Heart left ventricle (tissue), 16 donors: ENCODE measurements at regions not wholly inside any gene's neighbourhood (a gene's known extent, or its start where the extent isn't known, plus 50 kb on each side); places are given as distances from the start of the nearest gene placed in this dataset.

ENCODE experiments used
- ATAC-seq, 4 donors: fragments of 200-7000 bp; cut with Tn5 transposase; one replicate each; pipeline ENCODE4 v1.9.1; 2020 to 2022; ENCODE audit warnings: moderate library complexity in 4 of 4, mild to moderate bottlenecking in 3 of 4, moderate number of reproducible peaks in 1 of 4
- DNase-seq, 5 donors: peaks; one replicate each; pipeline ENCODE4 v3.0.0-alpha.2; 2020
- H3K27ac ChIP-seq, 12 donors: fragments of 200-600 bp; sonication (generic) in 4 of 12; one replicate each; pipeline versions ENCODE4 v1.5.0 to v1.8.0; 2016 to 2022; ENCODE audit warnings: mild to moderate bottlenecking in 2 of 12
- H3K27me3 ChIP-seq, 9 donors: fragments of 200-600 bp; sonication (generic) in 2 of 9; one replicate each; pipeline versions ENCODE4 v1.5.1 to v1.8.0; 2016 to 2022; ENCODE audit warnings: mild to moderate bottlenecking in 3 of 9
- H3K36me3 ChIP-seq, 9 donors: fragments of 200-600 bp; sonication (generic) in 2 of 9; one replicate each; pipeline versions ENCODE4 v1.5.0 to v1.8.0; 2018 to 2022; ENCODE audit warnings: mild to moderate bottlenecking in 2 of 9
- H3K4me1 ChIP-seq, 12 donors: fragments of 200-600 bp; sonication (generic) in 4 of 12; one replicate each; pipeline versions ENCODE4 v1.5.0 to v1.8.0; 2016 to 2022; ENCODE audit warnings: mild to moderate bottlenecking in 3 of 12
- H3K4me3 ChIP-seq, 12 donors: fragments of 200-600 bp; sonication (generic) in 4 of 12; one replicate each; pipeline versions ENCODE4 v1.5.0 to v1.8.0; 2017 to 2022; ENCODE audit warnings: mild to moderate bottlenecking in 9 of 12, moderate library complexity in 4 of 12
- H3K9me3 ChIP-seq, 12 donors: fragments of 200-600 bp; sonication (generic) in 4 of 12; one replicate each; pipeline versions ENCODE4 v1.5.0 to v1.8.0; 2016 to 2022; ENCODE audit warnings: mild to moderate bottlenecking in 1 of 12
- POLR2A ChIP-seq, 2 donors: fragments of 450-650 bp; IDR thresholded peaks; one replicate each; pipeline ENCODE4 v1.6.1; 2017; ENCODE audit warnings: antibody characterized with exemption in 2 of 2, mild to moderate bottlenecking in 2 of 2, moderate library complexity in 2 of 2
- WGBS, 4 donors: extraction: QIAGEN DNeasy Blood & Tissue Kit in 2 of 4; methylation state at CpG; one replicate each; pipeline versions ENCODE4 v1.1.5 to v1.1.7; 2013 to 2018; 5-methylcytosine and 5-hydroxymethylcytosine counted together
- intact Hi-C, 10 donors: fragments of 100-400 bp; cut with DNase I; formaldehyde crosslinking; loops; one replicate each; pipeline versions ENCODE4 v1.11.1 to v1.14.2; 2022
- TF ChIP-seq, protein P1 (sequence below), 12 donors: fragments of 200-600 bp; sonication (generic) in 4 of 12; IDR thresholded peaks; one replicate each; pipeline versions ENCODE4 v1.5.0 to v1.8.0; 2018 to 2022; ENCODE audit warnings: antibody characterized with exemption in 12 of 12, mild to moderate bottlenecking in 5 of 12
- donor health status: ischemic (EF 13 %, LVEDD 7.1; RV severe dilation, severe dysfunction).
- donor health status: healthy with polysubstance abuse.
- donor health status: DM: no; HTN: yes; CAD: no.
- donor health status: DM: no; HTN: no; CAD: no.
- donor health status: ischemic (EF 25% LVEDD 6.9; RV normal size, moderate dysfunction).
- donor health status: ischemic (EF 25% LVEDD 5.7; RV mildly dilated, moderate dysfunction).
- donor health status: healthy.
- donor health status: DM: yes; HTN: yes; CAD: no.
- donor health status: ischemic (EF 35%, LVEDD 5.7; RV mildly dilated, moderate dysfunction).
- donor health status: nonischemic (EF 11% LVEDD 7.7; RV severe dilation, severe dysfunction).
- donor health status: DM: yes; HTN: yes; CAD: no.
- donor health status: PGD.
- donor health status: ischemic (EF 29% LVEDD 5.4; RV normal size, mild dysfunction).
- donor health status: nonischemic (EF 23%, LVEDD 6.1; RV moderate dilation, normal function).

DNA sequence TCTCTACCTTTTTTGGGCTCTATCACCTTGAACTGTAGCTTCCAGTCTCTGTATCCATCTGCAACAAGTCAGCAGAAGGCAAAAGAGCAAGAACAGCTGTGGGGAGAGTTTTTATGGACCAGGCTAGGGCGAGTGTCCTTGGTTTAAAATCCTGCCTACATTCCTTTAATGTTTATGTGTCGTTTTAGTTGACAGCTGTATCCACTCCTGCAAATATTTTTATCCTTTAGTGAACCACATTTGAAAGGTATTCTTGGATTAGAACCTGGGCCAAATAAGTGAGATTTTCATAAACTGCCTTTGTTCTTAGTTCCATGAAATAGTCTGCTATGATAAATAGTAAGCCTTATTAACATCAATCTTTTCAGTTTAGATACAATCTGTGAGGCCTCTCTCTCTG is 712.2 kb downstream of the ETS1 start:
- Histone ChIP-seq H3K4me1 (no peaks in the 10 kb centered on the region), H3K27ac (no peak overlapping the region), H3K9me3 (no peaks in the 10 kb centered on the region), H3K27me3 (no peaks in the 10 kb centered on the region), H3K4me3 (no peak overlapping the region), H3K36me3 (no peaks in the 10 kb centered on the region)
- 29 to 45% (median 40%) methylated on average over 2 of the region's 2 CpGs for WGBS, 4 donors
- TF ChIP-seq POLR2A (IDR thresholded peaks at IDR 0.05): no peak
- TF ChIP-seq, protein P1, sequence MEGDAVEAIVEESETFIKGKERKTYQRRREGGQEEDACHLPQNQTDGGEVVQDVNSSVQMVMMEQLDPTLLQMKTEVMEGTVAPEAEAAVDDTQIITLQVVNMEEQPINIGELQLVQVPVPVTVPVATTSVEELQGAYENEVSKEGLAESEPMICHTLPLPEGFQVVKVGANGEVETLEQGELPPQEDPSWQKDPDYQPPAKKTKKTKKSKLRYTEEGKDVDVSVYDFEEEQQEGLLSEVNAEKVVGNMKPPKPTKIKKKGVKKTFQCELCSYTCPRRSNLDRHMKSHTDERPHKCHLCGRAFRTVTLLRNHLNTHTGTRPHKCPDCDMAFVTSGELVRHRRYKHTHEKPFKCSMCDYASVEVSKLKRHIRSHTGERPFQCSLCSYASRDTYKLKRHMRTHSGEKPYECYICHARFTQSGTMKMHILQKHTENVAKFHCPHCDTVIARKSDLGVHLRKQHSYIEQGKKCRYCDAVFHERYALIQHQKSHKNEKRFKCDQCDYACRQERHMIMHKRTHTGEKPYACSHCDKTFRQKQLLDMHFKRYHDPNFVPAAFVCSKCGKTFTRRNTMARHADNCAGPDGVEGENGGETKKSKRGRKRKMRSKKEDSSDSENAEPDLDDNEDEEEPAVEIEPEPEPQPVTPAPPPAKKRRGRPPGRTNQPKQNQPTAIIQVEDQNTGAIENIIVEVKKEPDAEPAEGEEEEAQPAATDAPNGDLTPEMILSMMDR (IDR thresholded peaks at IDR 0.05): no peak
- intact Hi-C loops: no loop called here
- DNase-seq (no peak), ATAC-seq (no peak)

DNA sequence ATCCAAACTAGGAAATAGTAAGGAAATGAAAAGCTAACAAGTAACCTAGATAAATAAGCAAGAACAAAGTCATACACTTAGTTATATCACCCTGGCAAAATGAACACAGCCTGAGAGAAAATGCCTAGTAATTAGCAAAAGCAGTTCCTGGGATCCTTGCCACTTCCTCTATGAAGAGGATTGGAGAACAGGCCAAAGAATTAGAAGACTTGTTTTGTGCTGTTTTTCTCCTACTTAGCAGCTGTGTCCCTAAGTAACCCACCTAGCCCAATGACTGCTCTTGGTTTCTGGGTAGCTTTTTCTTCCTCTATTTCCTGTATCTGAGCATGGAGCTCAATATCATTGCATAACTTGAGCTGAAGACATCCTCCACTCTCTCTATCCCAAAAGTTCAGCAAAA is 713.9 kb downstream of the ETS1 start:
- no peak overlapping the region for H3K4me3 ChIP-seq
- DNase-seq (no peak), ATAC-seq (no peak)
- H3K9me3 ChIP-seq: no peaks in the 10 kb centered on the region
- no peaks in the 10 kb centered on the region for H3K27me3 ChIP-seq
- H3K27ac ChIP-seq: no peak overlapping the region
- H3K4me1 ChIP-seq: no peaks in the 10 kb centered on the region
- H3K36me3 ChIP-seq: no peaks in the 10 kb centered on the region
- intact Hi-C loops: no loop called here
- TF ChIP-seq, protein P1 (IDR thresholded peaks at IDR 0.05): no peak
- no peak for TF ChIP-seq POLR2A (IDR thresholded peaks at IDR 0.05)

DNA sequence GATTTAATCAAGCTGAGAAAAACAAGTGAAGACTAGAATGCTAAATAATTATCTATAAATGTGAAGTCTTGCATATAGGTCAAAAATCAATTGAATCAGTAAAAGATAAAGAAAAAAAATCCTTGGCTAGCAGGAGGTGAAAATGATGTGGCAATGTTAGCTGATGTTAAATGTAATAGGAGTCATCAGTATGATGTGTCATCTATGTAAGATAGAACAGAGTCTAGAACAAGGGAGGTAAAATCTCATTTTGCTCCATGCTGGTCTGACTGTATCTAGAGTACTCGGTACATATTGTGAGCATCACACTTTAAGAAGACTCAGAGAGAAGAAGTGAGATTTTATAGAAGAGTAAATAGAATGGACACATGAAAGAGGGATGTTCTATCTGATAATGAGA is 721.2 kb downstream of the ETS1 start:
- Histone ChIP-seq H3K27me3 (no peaks in the 10 kb centered on the region), H3K27ac (no peak overlapping the region), H3K4me1 (peaks cover 0 to 4% (median 0%) of the 10 kb centered on the region in 12 donors), H3K9me3 (no peaks in the 10 kb centered on the region), H3K4me3 (no peak overlapping the region), H3K36me3 (no peaks in the 10 kb centered on the region)
- DNase-seq: no peak
- WGBS, 4 donors: 89 to 100% (median 92%) methylated on average over 1 of the region's 1 CpG
- TF ChIP-seq, protein P1 (IDR thresholded peaks at IDR 0.05): no peak
- TF ChIP-seq POLR2A (IDR thresholded peaks at IDR 0.05): no peak
- no peak for ATAC-seq
- intact Hi-C loops: no loop called here

DNA sequence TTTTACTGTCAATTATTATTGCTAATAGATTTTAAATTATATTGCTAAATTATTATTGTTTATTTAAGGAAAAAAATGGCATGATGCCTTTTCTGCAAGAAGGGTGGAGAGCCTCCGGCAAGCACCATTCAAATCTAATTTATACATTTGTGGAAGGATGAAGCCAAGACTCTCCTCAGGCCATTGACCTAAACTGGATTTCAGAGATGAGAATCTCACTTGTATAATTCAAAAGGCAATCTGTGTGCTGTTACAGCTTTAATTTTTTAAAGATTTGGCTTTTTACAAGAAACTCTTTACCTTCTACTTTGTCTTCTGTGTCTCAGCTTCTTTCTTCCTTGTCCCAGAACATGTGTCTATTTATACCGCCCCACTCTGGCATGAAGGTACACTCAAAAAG is 722.5 kb downstream of the ETS1 start:
- Histone ChIP-seq H3K4me1 (peaks cover 0 to 4% (median 0%) of the 10 kb centered on the region in 12 donors), H3K4me3 (no peak overlapping the region), H3K36me3 (no peaks in the 10 kb centered on the region), H3K27me3 (no peaks in the 10 kb centered on the region), H3K9me3 (no peaks in the 10 kb centered on the region), H3K27ac (no peak overlapping the region)
- ATAC-seq (no peak), DNase-seq (no peak)
- whole genome bisulfite sequencing, 4 donors: 79 to 86% (median 81%) methylated on average over 2 of the region's 2 CpGs
- TF ChIP-seq, protein P1 (IDR thresholded peaks at IDR 0.05): no peak
- no peak for TF ChIP-seq POLR2A (IDR thresholded peaks at IDR 0.05)
- intact Hi-C loops: no loop called here
